Trophoblast cell (in vitro differentiated cells and primary cell): ENCODE measurements at regions not wholly inside any gene's neighbourhood (a gene's known extent, or its start where the extent isn't known, plus 50 kb on each side); places are given as distances from the start of the nearest gene placed in this dataset.

Experiments used
- DNase-seq, 2 donors: peaks; one replicate each; pipeline ENCODE4 v3.0.0-alpha.2; 2016
- H2AFZ ChIP-seq: 2 replicates; pipeline ENCODE4 v1.6.1; 2013; ENCODE audit warnings: low read length, moderate library complexity, mild to moderate bottlenecking; ENCODE audit not compliant: insufficient read depth, poor library complexity
- H2AK5ac ChIP-seq: 2 replicates; pipeline ENCODE4 v1.6.1; 2013; ENCODE audit warnings: mild to moderate bottlenecking, low read length
- H2BK120ac ChIP-seq: 2 replicates; pipeline ENCODE4 v1.6.1; 2013; ENCODE audit warnings: low read length, mild to moderate bottlenecking, moderate library complexity; ENCODE audit not compliant: insufficient read depth, poor library complexity
- H2BK12ac ChIP-seq: 2 replicates; pipeline ENCODE4 v1.6.1; 2013; ENCODE audit warnings: mild to moderate bottlenecking, low read length, moderate library complexity
- H2BK5ac ChIP-seq: 2 replicates; pipeline ENCODE4 v1.6.1; 2013; ENCODE audit warnings: low read length, low read depth, moderate library complexity, mild to moderate bottlenecking; ENCODE audit not compliant: poor library complexity
- H3K14ac ChIP-seq: 2 replicates; pipeline ENCODE4 v1.6.1; 2013; ENCODE audit warnings: mild to moderate bottlenecking, low read length
- H3K18ac ChIP-seq: 2 replicates; pipeline ENCODE4 v1.6.1; 2013; ENCODE audit warnings: mild to moderate bottlenecking, low read length
- H3K23ac ChIP-seq: 2 replicates; pipeline ENCODE4 v1.6.1; 2013; ENCODE audit warnings: low read length
- H3K27ac ChIP-seq: 2 replicates; pipeline ENCODE4 v1.5.1; 2013; ENCODE audit warnings: low read depth, mild to moderate bottlenecking, inconsistent platforms, low read length, moderate library complexity
- H3K27me3 ChIP-seq: 2 replicates; pipeline ENCODE4 v1.6.1; 2013; ENCODE audit warnings: inconsistent platforms, mild to moderate bottlenecking, low read length, moderate library complexity; ENCODE audit not compliant: insufficient read depth
- H3K36me3 ChIP-seq, 2 experiments: 1 replicate in 1 of 2; 2 replicates in 1 of 2; pipeline ENCODE4 v1.6.1; 2013; ENCODE audit warnings: low read length in 2 of 2, mild to moderate bottlenecking in 2 of 2, moderate library complexity in 1 of 2; ENCODE audit not compliant: insufficient read depth in 2 of 2, control insufficient read depth in 1 of 2
- H3K4ac ChIP-seq: 2 replicates; pipeline ENCODE4 v1.6.1; 2013; ENCODE audit warnings: low read depth, mild to moderate bottlenecking, low read length, moderate library complexity
- H3K4me1 ChIP-seq, 2 experiments: 1 replicate in 1 of 2; 2 replicates in 1 of 2; pipeline ENCODE4 v1.6.1; 2013; ENCODE audit warnings: low read length in 2 of 2, mild to moderate bottlenecking in 2 of 2, moderate library complexity in 1 of 2; ENCODE audit not compliant: insufficient read depth in 2 of 2, control insufficient read depth in 1 of 2
- H3K4me2 ChIP-seq: 2 replicates; pipeline ENCODE4 v1.6.1; 2013; ENCODE audit warnings: inconsistent platforms, mild to moderate bottlenecking, low read length, moderate library complexity
- H3K4me3 ChIP-seq: 2 replicates; pipeline ENCODE4 v1.5.1; 2013; ENCODE audit warnings: mild to moderate bottlenecking, low read depth, low read length, inconsistent platforms
- H3K79me1 ChIP-seq: one replicate; pipeline ENCODE4 v1.6.1; 2013; ENCODE audit warnings: low read length
- H3K79me2 ChIP-seq: 2 replicates; pipeline ENCODE4 v1.6.1; 2013; ENCODE audit warnings: low read length, mild to moderate bottlenecking; ENCODE audit not compliant: control insufficient read depth, insufficient read depth, poor library complexity
- H3K9ac ChIP-seq: 2 replicates; pipeline ENCODE4 v1.6.1; 2013; ENCODE audit warnings: mild to moderate bottlenecking, low read length
- H3K9me3 ChIP-seq: 2 replicates; pipeline ENCODE4 v1.6.1; 2013; ENCODE audit warnings: low read depth, mild to moderate bottlenecking, control low read depth, inconsistent platforms, low read length; ENCODE audit not compliant: insufficient read depth
- H4K12ac ChIP-seq: 2 replicates; pipeline ENCODE4 v1.6.1; 2013; ENCODE audit warnings: low read depth, mild to moderate bottlenecking, low read length, moderate library complexity
- H4K8ac ChIP-seq: 2 replicates; pipeline ENCODE4 v1.6.1; 2013; ENCODE audit warnings: low read depth, mild to moderate bottlenecking, low read length, moderate library complexity
- H4K91ac ChIP-seq: one replicate; pipeline ENCODE4 v1.6.1; 2013; ENCODE audit warnings: low read depth, mild to moderate bottlenecking, low read length, moderate library complexity
- WGBS: extraction: QIAGEN DNeasy Blood & Tissue Kit; methylation state at CpG from one replicate; pipeline ENCODE4 v1.1.7; 2013; ENCODE audit warnings: missing lambda C conversion rate; ENCODE audit not compliant: insufficient read length, insufficient coverage; ENCODE audit errors: extremely low coverage; 5-methylcytosine and 5-hydroxymethylcytosine counted together

DNA sequence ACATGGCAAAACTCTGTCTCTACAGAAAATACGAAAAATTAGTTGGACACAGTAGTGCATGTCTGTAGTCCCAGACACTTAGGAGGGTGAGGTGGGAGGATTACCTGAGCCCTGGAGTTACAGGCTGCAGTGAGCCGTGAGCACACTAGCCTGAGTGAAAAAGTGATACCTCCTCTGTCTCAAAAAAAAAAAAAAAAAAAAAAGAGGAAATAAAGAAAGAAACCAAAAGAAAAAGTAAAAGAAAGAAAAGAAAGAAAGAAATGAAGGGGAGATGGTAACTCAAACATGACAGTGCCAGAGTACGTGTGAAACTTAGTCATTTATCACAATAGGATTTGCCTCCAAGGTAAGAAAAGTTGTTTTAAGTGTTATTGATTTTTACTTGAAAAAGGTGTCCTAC, 407.0 kb upstream of the MGAT4C start:
- H2AFZ ChIP-seq, result no peak overlapping the region
- no peaks in the 10 kb centered on the region for H3K79me2 ChIP-seq
- no peak overlapping the region for H4K8ac ChIP-seq
- no peak overlapping the region for H2BK5ac ChIP-seq
- H3K9ac ChIP-seq, result no peak overlapping the region
- no peaks in the 10 kb centered on the region for H3K79me1 ChIP-seq
- DNase-seq, result no peak
- no peak overlapping the region for H3K18ac ChIP-seq
- no peak overlapping the region for H3K4me2 ChIP-seq
- no peak overlapping the region for H3K27ac ChIP-seq
- H3K14ac ChIP-seq, result no peak overlapping the region
- no peak overlapping the region for H3K23ac ChIP-seq
- H3K27me3 ChIP-seq, result no peaks in the 10 kb centered on the region
- H3K4me3 ChIP-seq, result no peak overlapping the region
- H3K4ac ChIP-seq, result no peak overlapping the region
- no peaks in the 10 kb centered on the region for H3K4me1 ChIP-seq
- no peak overlapping the region for H4K91ac ChIP-seq
- no peaks in the 10 kb centered on the region for H3K36me3 ChIP-seq
- H2AK5ac ChIP-seq, result no peak overlapping the region
- no CpG with 5 or more reads among the region's 3 CpGs for WGBS
- no peaks in the 10 kb centered on the region for H3K9me3 ChIP-seq
- H4K12ac ChIP-seq, result no peak overlapping the region
- H2BK120ac ChIP-seq, result no peak overlapping the region
- no peak overlapping the region for H2BK12ac ChIP-seq

DNA sequence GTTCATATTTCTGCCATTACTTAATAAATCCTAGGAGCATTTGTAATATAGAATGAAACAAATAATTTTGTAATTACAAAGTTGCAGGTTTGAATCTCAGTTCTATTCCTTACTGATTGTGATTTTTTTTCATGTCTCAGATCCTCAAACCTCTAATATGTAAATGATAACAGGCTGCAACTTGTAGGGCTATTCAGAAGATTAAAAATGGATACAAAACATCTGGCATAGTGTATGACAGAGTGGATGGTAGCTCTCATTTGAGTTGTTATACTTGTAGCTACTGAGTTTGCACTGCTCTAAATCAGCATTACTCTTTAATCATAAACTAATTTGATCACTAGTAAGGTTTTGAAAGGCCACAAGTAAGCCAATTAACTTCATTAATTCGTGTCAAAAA, 406.3 kb upstream of the MGAT4C start:
- no peak overlapping the region for H3K9ac ChIP-seq
- no peak for DNase-seq
- no peak overlapping the region for H3K4ac ChIP-seq
- WGBS, result no CpG with 5 or more reads among the region's 1 CpG
- no peak overlapping the region for H4K12ac ChIP-seq
- no peaks in the 10 kb centered on the region for H3K27me3 ChIP-seq
- H2BK12ac ChIP-seq, result no peak overlapping the region
- H2BK120ac ChIP-seq, result no peak overlapping the region
- no peak overlapping the region for H3K18ac ChIP-seq
- no peak overlapping the region for H3K23ac ChIP-seq
- H3K4me3 ChIP-seq, result no peak overlapping the region
- no peak overlapping the region for H4K91ac ChIP-seq
- no peaks in the 10 kb centered on the region for H3K4me1 ChIP-seq
- no peak overlapping the region for H3K27ac ChIP-seq
- no peak overlapping the region for H2AFZ ChIP-seq
- no peak overlapping the region for H3K4me2 ChIP-seq
- no peaks in the 10 kb centered on the region for H3K9me3 ChIP-seq
- H2BK5ac ChIP-seq, result no peak overlapping the region
- no peaks in the 10 kb centered on the region for H3K36me3 ChIP-seq
- no peak overlapping the region for H3K14ac ChIP-seq
- H3K79me2 ChIP-seq, result no peaks in the 10 kb centered on the region
- no peak overlapping the region for H4K8ac ChIP-seq
- no peaks in the 10 kb centered on the region for H3K79me1 ChIP-seq
- no peak overlapping the region for H2AK5ac ChIP-seq

DNA sequence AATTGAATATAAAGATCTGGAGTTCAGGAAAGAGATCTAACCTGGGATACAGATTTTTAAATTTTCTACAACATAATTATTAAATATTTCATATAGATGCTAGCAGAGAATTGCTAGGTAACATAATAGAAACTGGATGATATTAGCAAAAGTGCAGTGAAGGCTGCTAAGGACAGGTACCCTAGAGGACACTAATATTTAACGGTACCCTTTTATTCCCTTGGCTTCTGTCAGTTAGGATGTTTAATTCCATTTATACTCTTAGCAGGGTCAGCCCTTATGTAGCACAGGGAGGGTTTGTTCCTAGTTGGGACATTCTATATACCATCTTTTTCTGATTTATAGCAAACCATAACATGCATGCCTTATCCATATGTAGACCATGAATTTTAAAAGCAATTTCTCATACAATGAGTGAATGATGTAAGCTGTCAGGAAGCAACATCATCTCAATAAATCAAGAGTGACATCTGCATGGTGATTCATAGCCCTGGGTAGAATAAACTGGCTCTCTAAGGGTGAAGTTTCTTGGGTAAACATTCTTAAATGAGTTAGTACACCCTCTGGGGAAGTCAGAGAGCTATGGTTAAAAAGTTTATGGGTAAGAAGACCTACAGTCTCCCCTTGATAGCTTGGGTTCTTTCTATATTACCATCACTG, 404.4 kb upstream of the MGAT4C start:
- H3K23ac ChIP-seq, result no peak overlapping the region
- H3K9ac ChIP-seq, result no peak overlapping the region
- no peaks in the 10 kb centered on the region for H3K4me1 ChIP-seq
- no peak overlapping the region for H3K14ac ChIP-seq
- H4K8ac ChIP-seq, result no peak overlapping the region
- H3K79me2 ChIP-seq, result no peaks in the 10 kb centered on the region
- H3K4ac ChIP-seq, result no peak overlapping the region
- no peak overlapping the region for H2BK12ac ChIP-seq
- no peak overlapping the region for H3K4me2 ChIP-seq
- H2BK5ac ChIP-seq, result no peak overlapping the region
- no peaks in the 10 kb centered on the region for H3K27me3 ChIP-seq
- no peaks in the 10 kb centered on the region for H3K9me3 ChIP-seq
- no CpG with 5 or more reads among the region's 1 CpG for whole genome bisulfite sequencing
- no peak overlapping the region for H3K4me3 ChIP-seq
- H4K12ac ChIP-seq, result no peak overlapping the region
- H3K27ac ChIP-seq, result no peak overlapping the region
- no peak overlapping the region for H2AK5ac ChIP-seq
- no peaks in the 10 kb centered on the region for H3K36me3 ChIP-seq
- H2BK120ac ChIP-seq, result no peak overlapping the region
- no peak overlapping the region for H2AFZ ChIP-seq
- H3K18ac ChIP-seq, result no peak overlapping the region
- no peaks in the 10 kb centered on the region for H3K79me1 ChIP-seq
- H4K91ac ChIP-seq, result no peak overlapping the region
- DNase-seq, result no peak

DNA sequence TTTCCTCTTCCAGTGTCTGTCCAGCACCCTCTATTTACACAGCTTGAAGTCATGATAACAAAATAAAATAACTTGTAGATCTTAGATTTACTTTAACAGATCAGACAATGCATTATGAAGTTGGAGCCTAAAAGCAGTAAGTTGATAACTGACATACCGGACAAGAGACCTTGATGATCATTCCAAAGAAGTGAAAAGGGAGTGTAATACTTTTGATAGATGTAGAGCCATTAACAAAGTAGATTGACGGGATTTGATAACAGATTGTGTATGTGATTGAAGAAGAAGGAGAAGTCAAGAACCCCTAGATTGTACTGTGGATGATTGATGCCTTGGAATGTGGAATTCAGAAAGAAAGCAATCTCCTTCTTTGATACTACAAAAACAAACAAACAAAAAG, 403.8 kb upstream of the MGAT4C start:
- no peak overlapping the region for H3K4ac ChIP-seq
- H2AFZ ChIP-seq, result no peak overlapping the region
- H2BK12ac ChIP-seq, result no peak overlapping the region
- H3K9ac ChIP-seq, result no peak overlapping the region
- no peak overlapping the region for H3K14ac ChIP-seq
- no peak overlapping the region for H4K91ac ChIP-seq
- no peak overlapping the region for H2BK5ac ChIP-seq
- no peak overlapping the region for H2AK5ac ChIP-seq
- no peak overlapping the region for H4K12ac ChIP-seq
- no peak overlapping the region for H3K23ac ChIP-seq
- no peak overlapping the region for H3K4me2 ChIP-seq
- no peaks in the 10 kb centered on the region for H3K79me2 ChIP-seq
- no peaks in the 10 kb centered on the region for H3K27me3 ChIP-seq
- no peaks in the 10 kb centered on the region for H3K9me3 ChIP-seq
- H3K79me1 ChIP-seq, result no peaks in the 10 kb centered on the region
- WGBS, result 100% methylated on average over 1 of the region's 2 CpGs
- no peak overlapping the region for H4K8ac ChIP-seq
- H3K4me3 ChIP-seq, result no peak overlapping the region
- no peak for DNase-seq
- H3K36me3 ChIP-seq, result no peaks in the 10 kb centered on the region
- no peaks in the 10 kb centered on the region for H3K4me1 ChIP-seq
- H2BK120ac ChIP-seq, result no peak overlapping the region
- no peak overlapping the region for H3K27ac ChIP-seq
- no peak overlapping the region for H3K18ac ChIP-seq
